GM23338 (cell line): ENCODE measurements at regions not wholly inside any gene's neighbourhood (a gene's known extent, or its start where the extent isn't known, plus 50 kb on each side); places are given as distances from the start of the nearest gene placed in this dataset.

Experiments used
- ATAC-seq: fragments of 200-7000 bp; cut with Tn5 transposase; 3 replicates; pipeline ENCODE4 v1.9.1; 2020
- DNase-seq: peaks from one replicate; pipeline ENCODE4 v3.0.0-alpha.2; 2015; ENCODE audit warnings: low spot score
- H2AFZ ChIP-seq: fragments of 200-600 bp; sonication (generic); 2 replicates; pipeline ENCODE4 v1.8.0; 2016; ENCODE audit warnings: antibody characterized with exemption, mild to moderate bottlenecking, moderate library complexity
- H3F3A ChIP-seq: fragments of 200-600 bp; sonication (generic); replicated peaks from 2 replicates; pipeline ENCODE4 v1.8.0; 2017; ENCODE audit warnings: antibody characterized with exemption, mixed run types, low read depth
- H3K27ac ChIP-seq: fragments of 200-600 bp; sonication (generic); 2 replicates; pipeline ENCODE4 v1.6.1; 2016; ENCODE audit warnings: low read depth
- H3K27me3 ChIP-seq: fragments of 200-600 bp; sonication (generic); 2 replicates; pipeline ENCODE4 v1.8.0; 2016; ENCODE audit warnings: mild to moderate bottlenecking, mixed run types, moderate library complexity; ENCODE audit not compliant: insufficient read depth
- H3K36me3 ChIP-seq: fragments of 200-600 bp; sonication (generic); 2 replicates; pipeline ENCODE4 v1.8.0; 2016; ENCODE audit warnings: mild to moderate bottlenecking; ENCODE audit not compliant: insufficient read depth
- H3K4me1 ChIP-seq: fragments of 200-600 bp; sonication (generic); 2 replicates; pipeline ENCODE4 v1.8.0; 2016; ENCODE audit warnings: mild to moderate bottlenecking, moderate library complexity; ENCODE audit not compliant: insufficient read depth
- H3K4me2 ChIP-seq: fragments of 200-600 bp; sonication (generic); 2 replicates; pipeline ENCODE4 v1.7.1; 2017; ENCODE audit warnings: mixed run types
- H3K4me3 ChIP-seq: fragments of 200-600 bp; sonication (generic); 2 replicates; pipeline ENCODE4 v1.6.1; 2016; ENCODE audit warnings: mixed run types
- H3K79me2 ChIP-seq: fragments of 200-600 bp; sonication (generic); replicated peaks from 2 replicates; pipeline ENCODE4 v1.8.0; 2017; ENCODE audit warnings: mild to moderate bottlenecking; ENCODE audit not compliant: insufficient read depth
- H3K9me2 ChIP-seq: fragments of 200-600 bp; sonication (generic); 2 replicates; pipeline ENCODE4 v1.8.0; 2017; ENCODE audit not compliant: insufficient read depth
- H4K20me1 ChIP-seq: fragments of 200-600 bp; sonication (generic); replicated peaks from 2 replicates; pipeline ENCODE4 v1.8.0; 2017; ENCODE audit warnings: mild to moderate bottlenecking; ENCODE audit not compliant: insufficient read depth
- H3K27ac Mint-ChIP-seq: 2 replicates; pipeline ENCODE4 v1.8.0; 2020; ENCODE audit warnings: inconsistent platforms, mild to moderate bottlenecking, moderate library complexity, mixed read lengths
- H3K27me3 Mint-ChIP-seq: 3 replicates; pipeline ENCODE4 v1.8.0; 2022; ENCODE audit warnings: low read depth, mild to moderate bottlenecking, moderate library complexity, mixed read lengths, inconsistent platforms; ENCODE audit not compliant: insufficient read depth, poor library complexity
- H3K36me3 Mint-ChIP-seq: 3 replicates; pipeline ENCODE4 v1.8.0; 2021; ENCODE audit warnings: low read depth, mild to moderate bottlenecking, inconsistent platforms, moderate library complexity, mixed read lengths
- H3K4me1 Mint-ChIP-seq: 3 replicates; pipeline ENCODE4 v1.8.0; 2020; ENCODE audit warnings: mild to moderate bottlenecking, inconsistent platforms, mixed read lengths
- H3K4me3 Mint-ChIP-seq: 3 replicates; pipeline ENCODE4 v1.8.0; 2021; ENCODE audit warnings: moderate library complexity, mild to moderate bottlenecking, inconsistent platforms, mixed read lengths
- H3K9me3 Mint-ChIP-seq: 3 replicates; pipeline ENCODE4 v1.8.0; 2020; ENCODE audit warnings: moderate library complexity, mild to moderate bottlenecking, inconsistent platforms, mixed read lengths
- CREB1 ChIP-seq: fragments of 250-450 bp; sonication (Bioruptor Pico); IDR thresholded peaks from 2 replicates; pipeline ENCODE4 v1.5.0; 2020; ENCODE audit warnings: low read depth, mild to moderate bottlenecking, moderate library complexity
- CTCF ChIP-seq, 2 experiments: fragments of 200-600 bp in 1 of 2; sonication (generic) in 1 of 2; conservative IDR thresholded peaks; 2 replicates each; pipeline versions ENCODE4 v1.5.1 to v1.6.1; 2016 to 2017; ENCODE audit warnings: antibody characterized with exemption in 2 of 2, low read depth in 2 of 2, mild to moderate bottlenecking in 2 of 2, moderate library complexity in 1 of 2
- ETS1 ChIP-seq: IDR thresholded peaks from 2 replicates; pipeline ENCODE4 v1.6.1; 2016; ENCODE audit warnings: antibody characterized with exemption
- EZH2 ChIP-seq: fragments of 200-600 bp; sonication (generic); IDR thresholded peaks from one replicate; pipeline ENCODE4 v1.8.0; 2017; ENCODE audit warnings: antibody characterized with exemption, mild to moderate bottlenecking, low read depth; ENCODE audit not compliant: unreplicated experiment
- EZH2phosphoT487 ChIP-seq: fragments of 200-600 bp; sonication (generic); IDR thresholded peaks from one replicate; pipeline ENCODE4 v1.8.1; 2018; ENCODE audit warnings: antibody characterized with exemption; ENCODE audit not compliant: unreplicated experiment
- JUNB ChIP-seq: IDR thresholded peaks from one replicate; pipeline ENCODE4 v1.6.1; 2016; ENCODE audit warnings: antibody characterized with exemption; ENCODE audit not compliant: unreplicated experiment
- NANOG ChIP-seq: IDR thresholded peaks from 2 replicates; pipeline ENCODE4 v1.6.1; 2016; ENCODE audit warnings: antibody characterized with exemption, borderline replicate concordance
- POLR2AphosphoS5 ChIP-seq: IDR thresholded peaks from 2 replicates; pipeline ENCODE4 v1.6.1; 2016; ENCODE audit warnings: antibody characterized with exemption, low read depth
- REST ChIP-seq: IDR thresholded peaks from one replicate; pipeline ENCODE4 v1.6.1; 2018; ENCODE audit warnings: antibody characterized with exemption; ENCODE audit not compliant: unreplicated experiment
- STAT1 ChIP-seq: IDR thresholded peaks from one replicate; pipeline ENCODE4 v1.6.1; 2016; ENCODE audit warnings: antibody characterized with exemption; ENCODE audit not compliant: unreplicated experiment
- ZNF114 ChIP-seq: fragments of 250-450 bp; sonication (Bioruptor Pico); IDR thresholded peaks from 2 replicates; pipeline ENCODE4 v1.5.0; 2020; ENCODE audit warnings: mild to moderate bottlenecking, moderate library complexity
- ZNF331 ChIP-seq: fragments of 250-450 bp; sonication (Bioruptor Pico); IDR thresholded peaks from 2 replicates; pipeline ENCODE4 v1.5.0; 2020; ENCODE audit warnings: low read depth, mild to moderate bottlenecking, moderate library complexity
- ZNF462 ChIP-seq: fragments of 250-450 bp; sonication (Bioruptor Pico); IDR thresholded peaks from 2 replicates; pipeline ENCODE4 v1.5.0; 2020; ENCODE audit warnings: mild to moderate bottlenecking, moderate library complexity

GRCh38 chr12:91441246-91441645 lies 258.6 kb upstream of the DCN start:
- Histone ChIP-seq H2AFZ (0 out of 2 replicates have a peak overlapping the region, but pooled peaks have one; percentile 9), H3K27ac (no peak overlapping the region), H3K4me2 (no peak overlapping the region), H3K36me3 (no peaks in the 10 kb centered on the region), H3K4me1 (peaks cover 13% of the 10 kb centered on the region; the same call in 1 of the 2 replicates), H3K9me2 (no peaks in the 10 kb centered on the region), H3K79me2 (no peaks in the 10 kb centered on the region), H3K4me3 (no peak overlapping the region), H4K20me1 (no peaks in the 10 kb centered on the region), H3K27me3 (no peaks in the 10 kb centered on the region), H3F3A (no peaks in the 10 kb centered on the region)
- no peaks in the 10 kb centered on the region for H3K36me3 Mint-ChIP-seq
- H3K4me1 Mint-ChIP-seq, result peaks cover 5% of the 10 kb centered on the region; the same call in 2 of the 3 replicates
- no peak overlapping the region for H3K4me3 Mint-ChIP-seq
- no peak for ATAC-seq
- H3K27ac Mint-ChIP-seq, result no peak overlapping the region
- H3K9me3 Mint-ChIP-seq, result no peaks in the 10 kb centered on the region
- no peak for DNase-seq
- H3K27me3 Mint-ChIP-seq, result no peaks in the 10 kb centered on the region
- TF ChIP-seq REST (no peak), ZNF331 (CRISPR knock-in tag) (no peak), STAT1 (no peak), CREB1 (CRISPR knock-in tag) (no peak), ZNF462 (no peak), JUNB (no peak), NANOG (no peak), ZNF114 (CRISPR knock-in tag) (no peak), EZH2phosphoT487 (no peak), POLR2AphosphoS5 (no peak), CTCF (conservative IDR thresholded peaks at IDR 0.05; ENCODE audit: low read depth in 2 of 2) (no peak), EZH2 (no peak), ETS1 (no peak)
